ENCODE measurements at regions not wholly inside any gene's neighbourhood (a gene's known extent, or its start where the extent isn't known, plus 50 kb on each side); places are given as distances from the start of the nearest gene placed in this dataset.

DNA sequence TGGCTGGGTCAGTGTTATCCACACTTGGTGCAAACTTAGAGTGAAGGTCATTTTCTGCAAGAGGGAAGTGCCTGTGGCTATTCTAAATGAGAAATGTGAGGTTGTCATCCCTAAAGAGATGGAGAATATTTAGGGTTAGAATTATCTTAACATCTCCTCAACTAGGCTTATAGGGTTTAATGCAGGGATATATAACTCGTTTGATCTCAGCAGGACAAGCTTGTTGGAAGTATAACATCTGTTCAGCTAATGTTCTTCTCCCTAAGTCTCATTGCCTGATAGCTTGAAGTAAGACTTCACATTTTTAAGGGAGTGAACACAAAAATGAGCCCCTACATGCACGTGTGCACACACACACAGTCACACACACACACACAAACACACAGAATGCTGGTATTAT is 75.9 kb upstream of the NRXN1 start:
- no peak for DNase-seq (ENCODE audit: low spot score)
- no peak overlapping the region for H3K27ac ChIP-seq
- ChIA-PET POLR2A (ENCODE audit: low non-redundant PET) (no interaction called here), CTCF (no interaction called here)
- TF ChIP-seq, protein P1, sequence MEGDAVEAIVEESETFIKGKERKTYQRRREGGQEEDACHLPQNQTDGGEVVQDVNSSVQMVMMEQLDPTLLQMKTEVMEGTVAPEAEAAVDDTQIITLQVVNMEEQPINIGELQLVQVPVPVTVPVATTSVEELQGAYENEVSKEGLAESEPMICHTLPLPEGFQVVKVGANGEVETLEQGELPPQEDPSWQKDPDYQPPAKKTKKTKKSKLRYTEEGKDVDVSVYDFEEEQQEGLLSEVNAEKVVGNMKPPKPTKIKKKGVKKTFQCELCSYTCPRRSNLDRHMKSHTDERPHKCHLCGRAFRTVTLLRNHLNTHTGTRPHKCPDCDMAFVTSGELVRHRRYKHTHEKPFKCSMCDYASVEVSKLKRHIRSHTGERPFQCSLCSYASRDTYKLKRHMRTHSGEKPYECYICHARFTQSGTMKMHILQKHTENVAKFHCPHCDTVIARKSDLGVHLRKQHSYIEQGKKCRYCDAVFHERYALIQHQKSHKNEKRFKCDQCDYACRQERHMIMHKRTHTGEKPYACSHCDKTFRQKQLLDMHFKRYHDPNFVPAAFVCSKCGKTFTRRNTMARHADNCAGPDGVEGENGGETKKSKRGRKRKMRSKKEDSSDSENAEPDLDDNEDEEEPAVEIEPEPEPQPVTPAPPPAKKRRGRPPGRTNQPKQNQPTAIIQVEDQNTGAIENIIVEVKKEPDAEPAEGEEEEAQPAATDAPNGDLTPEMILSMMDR (conservative IDR thresholded peaks at IDR 0.05; ENCODE audit: low read depth), result no peak

DNA sequence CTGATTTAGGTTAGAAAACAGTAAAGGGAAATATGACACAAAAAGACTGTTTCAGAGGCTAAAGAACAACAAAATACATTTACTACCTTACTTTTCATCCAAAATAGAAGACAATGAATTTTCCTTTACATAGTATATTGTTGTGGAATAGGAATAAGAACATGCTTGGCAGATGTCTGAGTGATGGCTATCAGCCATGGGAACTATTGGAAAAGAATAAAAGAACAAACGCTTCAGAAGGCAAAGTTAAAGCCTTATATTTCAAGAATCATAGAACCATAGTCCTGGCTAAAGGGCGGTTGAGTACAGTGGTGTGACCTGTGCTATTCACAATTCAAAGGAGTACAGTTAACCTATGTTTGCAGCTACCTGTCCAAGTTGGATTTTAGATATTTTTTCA is 73.9 kb upstream of the NRXN1 start:
- DNase-seq (ENCODE audit: low spot score), result no peak
- TF ChIP-seq, protein P1 (conservative IDR thresholded peaks at IDR 0.05; ENCODE audit: low read depth), result no peak
- no peak overlapping the region for H3K27ac ChIP-seq
- POLR2A ChIA-PET (ENCODE audit: low non-redundant PET), result no interaction called here
- CTCF ChIA-PET, result no interaction called here

DNA sequence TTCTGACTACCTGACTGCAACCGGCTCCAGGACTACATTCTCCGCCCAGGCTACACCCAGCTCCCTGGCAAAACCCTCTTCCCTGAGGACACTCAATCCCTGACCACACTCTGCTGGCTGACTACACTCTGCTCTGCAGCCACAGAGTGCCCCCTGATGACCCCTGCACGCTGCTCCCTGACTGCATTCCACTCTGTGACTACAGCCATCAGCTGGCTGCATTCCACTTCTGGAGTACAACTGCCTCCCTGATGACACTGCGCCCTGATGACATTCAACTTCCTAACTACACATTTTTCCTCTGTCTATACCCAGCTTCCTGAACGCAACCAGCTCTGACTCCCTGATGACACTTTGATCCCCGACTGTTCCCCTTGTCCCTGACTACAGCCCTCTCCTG is 71.3 kb upstream of the NRXN1 start:
- CTCF ChIA-PET, result no interaction called here
- DNase-seq (ENCODE audit: low spot score), result no peak
- TF ChIP-seq, protein P1 (conservative IDR thresholded peaks at IDR 0.05; ENCODE audit: low read depth), result no peak
- POLR2A ChIA-PET (ENCODE audit: low non-redundant PET), result no interaction called here
- no peak overlapping the region for H3K27ac ChIP-seq

- DNase-seq (ENCODE audit: low spot score), result no peak
- ChIA-PET CTCF (no interaction called here), POLR2A (ENCODE audit: low non-redundant PET) (no interaction called here)
- TF ChIP-seq, protein P1 (conservative IDR thresholded peaks at IDR 0.05; ENCODE audit: low read depth), result no peak
- no peak overlapping the region for H3K27ac ChIP-seq
Observed at GRCh38 chr2:51093016-51093415, 61.1 kb upstream of the NRXN1 start.

DNA sequence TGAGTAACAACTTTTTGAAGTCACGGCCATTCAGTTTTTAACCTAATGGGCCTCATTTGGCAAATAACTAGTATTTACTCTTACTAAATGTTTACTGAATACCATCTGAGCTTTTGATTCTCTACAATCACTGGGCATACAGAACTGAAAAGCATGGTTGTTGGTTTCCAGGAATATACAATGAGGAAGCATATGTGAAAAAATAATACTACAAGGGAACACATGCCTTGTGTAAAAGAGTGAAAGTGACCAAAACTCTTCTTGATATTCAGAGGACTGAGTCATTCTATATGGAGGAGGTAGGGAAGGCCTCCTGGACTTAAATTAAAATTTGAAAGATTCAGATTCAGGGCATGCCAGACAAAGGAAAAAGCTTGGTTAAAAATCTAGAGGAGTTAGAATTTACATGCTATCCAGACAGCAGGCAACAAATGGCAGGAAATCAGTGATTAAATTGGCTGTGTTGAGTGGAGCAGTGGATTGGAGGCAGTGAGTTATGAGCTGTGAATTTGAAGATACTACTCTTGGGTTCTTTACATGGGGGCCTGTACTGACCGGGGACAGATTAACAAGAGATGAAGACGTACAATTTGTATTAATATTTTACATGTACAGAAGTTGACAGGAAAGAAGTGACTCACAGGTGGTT is 53.6 kb upstream of the NRXN1 start:
- TF ChIP-seq, protein P1 (conservative IDR thresholded peaks at IDR 0.05; ENCODE audit: low read depth), result no peak
- no peak overlapping the region for H3K27ac ChIP-seq
- ChIA-PET CTCF (no interaction called here), POLR2A (ENCODE audit: low non-redundant PET) (no interaction called here)
- no peak for DNase-seq (ENCODE audit: low spot score)

DNA sequence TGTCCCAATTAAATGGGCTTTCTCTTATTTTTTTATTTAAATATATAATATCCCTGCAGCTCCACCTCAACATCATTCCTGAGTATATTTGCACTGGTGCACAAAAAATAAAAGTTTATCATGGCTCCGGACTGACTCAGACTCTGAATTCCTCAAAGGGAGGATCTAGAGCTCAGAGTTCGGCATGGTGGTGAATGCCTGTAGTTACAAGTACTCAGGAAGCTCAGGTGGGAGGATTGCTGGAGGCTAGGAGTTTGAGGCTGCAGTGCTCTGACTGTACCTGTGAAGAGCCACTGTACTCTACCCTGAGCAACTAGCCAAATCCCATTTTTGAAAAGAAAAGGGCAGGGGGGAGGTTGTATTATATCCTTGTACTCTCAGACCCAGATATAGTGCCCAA is 52.8 kb upstream of the NRXN1 start:
- TF ChIP-seq, protein P1 (conservative IDR thresholded peaks at IDR 0.05; ENCODE audit: low read depth), result no peak
- H3K27ac ChIP-seq, result no peak overlapping the region
- ChIA-PET CTCF (no interaction called here), POLR2A (ENCODE audit: low non-redundant PET) (no interaction called here)
- DNase-seq (ENCODE audit: low spot score), result no peak
